22Rv1 (cell line): ENCODE measurements at regions not wholly inside any gene's neighbourhood (a gene's known extent, or its start where the extent isn't known, plus 50 kb on each side); places are given as distances from the start of the nearest gene placed in this dataset.

Experiments used
- ZFX ChIP-seq: fragments of 450-650 bp; IDR thresholded peaks from 2 replicates; pipeline ENCODE4 v1.6.1; 2017; ENCODE audit warnings: antibody characterized with exemption, borderline replicate concordance
- TF ChIP-seq, protein P1 (sequence below): fragments of 450-650 bp; IDR thresholded peaks from 2 replicates; pipeline ENCODE4 v1.5.1; 2017; ENCODE audit warnings: mild to moderate bottlenecking

DNA sequence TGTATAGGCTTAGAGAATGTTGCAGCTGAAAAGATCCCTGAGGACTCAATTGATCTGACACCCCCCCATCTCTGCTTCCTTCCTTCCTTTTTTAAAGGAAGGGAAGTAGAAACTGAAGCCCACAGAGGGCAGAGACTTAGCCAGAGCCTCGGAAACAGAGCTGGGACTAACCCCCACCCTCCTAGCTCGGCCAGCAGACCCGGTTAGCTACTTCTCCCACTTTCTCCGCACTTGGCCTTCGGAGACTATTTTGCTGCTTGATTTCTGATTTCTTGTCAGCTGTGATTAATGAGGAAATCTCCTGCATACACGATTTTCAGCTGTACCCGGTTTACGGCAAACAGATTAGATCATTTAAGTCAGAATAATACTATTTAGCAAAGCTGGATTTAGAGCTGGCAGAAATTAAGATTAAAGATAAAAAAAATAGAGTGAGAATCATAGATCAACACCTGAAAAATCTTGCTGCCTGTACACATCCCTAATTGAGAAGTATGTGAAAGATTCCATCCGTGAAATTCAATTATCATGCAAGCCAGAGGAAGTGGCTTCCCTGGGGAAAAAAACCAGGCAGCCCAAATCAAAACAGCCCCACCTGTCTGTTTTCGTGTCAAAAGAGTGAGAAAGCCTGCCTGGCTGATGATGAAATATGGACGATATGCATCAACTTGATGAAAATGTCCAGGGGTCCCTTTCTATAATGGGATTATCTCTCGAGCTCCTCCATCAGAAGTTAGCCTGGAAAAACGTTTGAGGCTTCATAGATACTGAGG is 159.5 kb upstream of the SHB start:
- TF ChIP-seq, protein P1, sequence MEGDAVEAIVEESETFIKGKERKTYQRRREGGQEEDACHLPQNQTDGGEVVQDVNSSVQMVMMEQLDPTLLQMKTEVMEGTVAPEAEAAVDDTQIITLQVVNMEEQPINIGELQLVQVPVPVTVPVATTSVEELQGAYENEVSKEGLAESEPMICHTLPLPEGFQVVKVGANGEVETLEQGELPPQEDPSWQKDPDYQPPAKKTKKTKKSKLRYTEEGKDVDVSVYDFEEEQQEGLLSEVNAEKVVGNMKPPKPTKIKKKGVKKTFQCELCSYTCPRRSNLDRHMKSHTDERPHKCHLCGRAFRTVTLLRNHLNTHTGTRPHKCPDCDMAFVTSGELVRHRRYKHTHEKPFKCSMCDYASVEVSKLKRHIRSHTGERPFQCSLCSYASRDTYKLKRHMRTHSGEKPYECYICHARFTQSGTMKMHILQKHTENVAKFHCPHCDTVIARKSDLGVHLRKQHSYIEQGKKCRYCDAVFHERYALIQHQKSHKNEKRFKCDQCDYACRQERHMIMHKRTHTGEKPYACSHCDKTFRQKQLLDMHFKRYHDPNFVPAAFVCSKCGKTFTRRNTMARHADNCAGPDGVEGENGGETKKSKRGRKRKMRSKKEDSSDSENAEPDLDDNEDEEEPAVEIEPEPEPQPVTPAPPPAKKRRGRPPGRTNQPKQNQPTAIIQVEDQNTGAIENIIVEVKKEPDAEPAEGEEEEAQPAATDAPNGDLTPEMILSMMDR: no peak
- no peak for TF ChIP-seq ZFX
